HCT116 (cell line): ENCODE measurements at regions not wholly inside any gene's neighbourhood (a gene's known extent, or its start where the extent isn't known, plus 50 kb on each side); places are given as distances from the start of the nearest gene placed in this dataset.

ENCODE experiments used
- ATAC-seq: fragments of 200-7000 bp; cut with Tn5 transposase; 2 replicates; pipeline ENCODE4 v1.9.1; 2020; ENCODE audit warnings: mild to moderate bottlenecking, moderate library complexity
- BruUV-seq: library from RNA; stranded (reverse); fragments of 400-500 nt; replicated peaks from 2 replicates; lab custom pipeline; 2021; lab: Mats Ljungman, UMichigan
- CTCF ChIA-PET: fragments of 300-600 bp; sonication (Branson Sonifier 250); formaldehyde crosslinking; loops from one replicate; lab custom pipeline; 2021; ENCODE audit warnings: antibody characterized with exemption; lab: Charles Lee
- POLR2A ChIA-PET: fragments of 300-600, 350-600 bp; sonication (Branson Sonifier 250); formaldehyde crosslinking; loops from one replicate; lab custom pipeline; 2021; ENCODE audit warnings: antibody characterized with exemption; lab: Charles Lee
- RAD21 ChIA-PET, 2 experiments: fragments of 300-600 bp; sonication (Branson Sonifier 250); formaldehyde crosslinking; loops; one replicate each; lab custom pipeline; 2023; ENCODE audit warnings: low total read pairs in 2 of 2; ENCODE audit not compliant: uncharacterized antibody in 2 of 2, unreplicated experiment in 2 of 2, low non-redundant PET in 1 of 2; lab: Charles Lee
- DNase-seq: peaks from one replicate; pipeline ENCODE4 v3.0.0-alpha.2; 2010; ENCODE audit warnings: low read depth, low spot score
- H2AFZ ChIP-seq: fragments of 200-600 bp; shearing (Covaris generic), sonication (generic); 2 replicates; pipeline ENCODE4 v1.6.1; 2017; ENCODE audit warnings: low read depth, mixed run types, mixed read lengths, antibody characterized with exemption, low read length; ENCODE audit not compliant: poor library complexity, severe bottlenecking
- H3K27ac ChIP-seq: 2 replicates; pipeline ENCODE4 v1.5.1; 2012; ENCODE audit warnings: low read depth, low read length
- H3K27me3 ChIP-seq: fragments of 200-600 bp; sonication (generic); 2 replicates; pipeline ENCODE4 v1.6.1; 2016; ENCODE audit warnings: mixed run types, low read length, mixed read lengths; ENCODE audit not compliant: insufficient read depth
- H3K36me3 ChIP-seq, 2 experiments: fragments of 200-500 bp in 1 of 2; fragments of 200-600 bp in 1 of 2; sonication (Bioruptor generic) in 1 of 2; sonication (generic) in 1 of 2; 2 replicates each; pipeline versions ENCODE4 v1.5.1 to v1.6.1; 2014 to 2016; ENCODE audit warnings: low read length in 2 of 2, inconsistent platforms in 1 of 2, mixed read lengths in 1 of 2, mixed run types in 1 of 2; ENCODE audit not compliant: insufficient read depth in 2 of 2, control insufficient read depth in 1 of 2
- H3K4me1 ChIP-seq, 2 experiments: fragments of 200-600 bp in 1 of 2; sonication (generic) in 1 of 2; 2 replicates each; pipeline versions ENCODE4 v1.5.1 to v1.6.1; 2012 to 2017; ENCODE audit warnings: low read length in 2 of 2, inconsistent platforms in 1 of 2, mild to moderate bottlenecking in 1 of 2, mixed read lengths in 1 of 2, mixed run types in 1 of 2, moderate library complexity in 1 of 2; ENCODE audit not compliant: insufficient read depth in 2 of 2, control insufficient read depth in 1 of 2
- H3K4me2 ChIP-seq: fragments of 200-600 bp; sonication (generic); 2 replicates; pipeline ENCODE4 v1.6.1; 2017; ENCODE audit warnings: mixed run types, low read length, mixed read lengths
- H3K4me3 ChIP-seq, 2 experiments: fragments of 200-600 bp in 1 of 2; sonication (generic) in 1 of 2; replicated peaks in 1 of 2; 2 replicates each; pipeline ENCODE4 v1.5.1; 2011 to 2016; ENCODE audit warnings: low read length in 2 of 2, control low read depth in 1 of 2, low read depth in 1 of 2, mild to moderate bottlenecking in 1 of 2, mixed read lengths in 1 of 2, mixed run types in 1 of 2
- H3K79me2 ChIP-seq: fragments of 200-600 bp; sonication (generic); 2 replicates; pipeline ENCODE4 v1.6.1; 2017; ENCODE audit warnings: mild to moderate bottlenecking, mixed run types, low read length, moderate library complexity, mixed read lengths; ENCODE audit not compliant: insufficient read depth
- H3K9ac ChIP-seq: fragments of 200-600 bp; sonication (generic); 2 replicates; pipeline ENCODE4 v1.6.1; 2016; ENCODE audit warnings: low read length, mixed read lengths
- H3K9me2 ChIP-seq: fragments of 200-600 bp; sonication (generic), shearing (Covaris generic); 2 replicates; pipeline ENCODE4 v1.6.1; 2017; ENCODE audit warnings: mixed run types, mild to moderate bottlenecking, moderate library complexity; ENCODE audit not compliant: insufficient read depth
- H3K9me3 ChIP-seq, 2 experiments: fragments of 200-500 bp in 1 of 2; fragments of 200-600 bp in 1 of 2; sonication (Bioruptor generic) in 1 of 2; sonication (generic) in 1 of 2; 2 replicates each; pipeline ENCODE4 v1.6.1; 2014 to 2017; ENCODE audit warnings: low read length in 2 of 2, mixed read lengths in 2 of 2, inconsistent platforms in 1 of 2, low read depth in 1 of 2, mild to moderate bottlenecking in 1 of 2, mixed run types in 1 of 2, moderate library complexity in 1 of 2; ENCODE audit not compliant: control insufficient read depth in 1 of 2, insufficient read depth in 1 of 2
- H4K20me1 ChIP-seq: fragments of 200-600 bp; sonication (generic), shearing (Covaris generic); 2 replicates; pipeline ENCODE4 v1.6.1; 2017; ENCODE audit warnings: mixed run types, mild to moderate bottlenecking, moderate library complexity; ENCODE audit not compliant: insufficient read depth
- ATF3 ChIP-seq: IDR thresholded peaks from 2 replicates; pipeline ENCODE4 v1.6.1; 2012
- CEBPB ChIP-seq: IDR thresholded peaks from 2 replicates; pipeline ENCODE4 v1.6.1; 2012; ENCODE audit warnings: low read depth
- CTCF ChIP-seq, 3 experiments: fragments of 200-600 bp in 1 of 3; sonication (generic) in 1 of 3; IDR thresholded peaks in 2 of 3; conservative IDR thresholded peaks in 1 of 3; 2 replicates each; pipeline ENCODE4 v1.5.1; 2012 to 2017; ENCODE audit warnings: low read depth in 2 of 3, low read length in 2 of 3, antibody characterized with exemption in 1 of 3, borderline replicate concordance in 1 of 3, control low read depth in 1 of 3, mild to moderate bottlenecking in 1 of 3, mixed read lengths in 1 of 3, mixed run types in 1 of 3, moderate library complexity in 1 of 3; ENCODE audit not compliant: insufficient read depth in 1 of 3
- EGR1 ChIP-seq: IDR thresholded peaks from 2 replicates; pipeline ENCODE4 v1.6.1; 2012; ENCODE audit warnings: low read depth
- ELF1 ChIP-seq: IDR thresholded peaks from 2 replicates; pipeline ENCODE4 v1.6.1; 2012; ENCODE audit warnings: low read depth, borderline replicate concordance
- EZH2phosphoT487 ChIP-seq: fragments of 200-600 bp; IDR thresholded peaks from 2 replicates; pipeline ENCODE4 v1.6.1; 2018; ENCODE audit warnings: antibody characterized with exemption, borderline replicate concordance
- JUND ChIP-seq: IDR thresholded peaks from 2 replicates; pipeline ENCODE4 v1.6.1; 2012
- MAX ChIP-seq: IDR thresholded peaks from 2 replicates; pipeline ENCODE4 v1.6.1; 2012
- POLR2AphosphoS5 ChIP-seq: IDR thresholded peaks from 2 replicates; pipeline ENCODE4 v1.6.1; 2011; ENCODE audit warnings: mild to moderate bottlenecking, low read depth, low read length, moderate library complexity
- SP1 ChIP-seq: IDR thresholded peaks from 2 replicates; pipeline ENCODE4 v1.6.1; 2012; ENCODE audit warnings: low read depth
- YY1 ChIP-seq: IDR thresholded peaks from 2 replicates; pipeline ENCODE4 v1.6.1; 2011; ENCODE audit warnings: low read length, low read depth, moderate library complexity, mild to moderate bottlenecking; ENCODE audit not compliant: insufficient replicate concordance; ENCODE audit errors: extremely low read depth
- ZBTB33 ChIP-seq: IDR thresholded peaks from 2 replicates; pipeline ENCODE4 v1.6.1; 2011; ENCODE audit warnings: mild to moderate bottlenecking, low read length, moderate library complexity; ENCODE audit not compliant: insufficient replicate concordance; ENCODE audit errors: extremely low read depth
- ZFX ChIP-seq: fragments of 450-650 bp; IDR thresholded peaks from 2 replicates; pipeline ENCODE4 v1.6.1; 2017
- intact Hi-C: fragments of 100-400 bp; cut with micrococcal nuclease; formaldehyde crosslinking; loops from 2 replicates; pipeline ENCODE4 v1.10.0; 2022

- H3K27me3 ChIP-seq = no peaks in the 10 kb centered on the region
- H2AFZ ChIP-seq = no peak overlapping the region
- ChIA-PET POLR2A (no interaction called here), RAD21 (no interaction called here), CTCF (no interaction called here)
- no peaks in the 10 kb centered on the region for H3K79me2 ChIP-seq
- no peaks in the 10 kb centered on the region for H3K9me2 ChIP-seq
- BruUV-seq = no TSS peak
- no peak overlapping the region for H3K27ac ChIP-seq
- no peaks in the 10 kb centered on the region for H4K20me1 ChIP-seq
- TF ChIP-seq ZBTB33 = no peak
- no peak for TF ChIP-seq MAX
- H3K9me3 ChIP-seq = no peaks in the 10 kb centered on the region
- no peaks in the 10 kb centered on the region for H3K36me3 ChIP-seq
- DNase-seq = no peak
- H3K4me3 ChIP-seq = no peak overlapping the region
- no peak overlapping the region for H3K4me2 ChIP-seq
- H3K9ac ChIP-seq = no peak overlapping the region
- H3K4me1 ChIP-seq = no peaks in the 10 kb centered on the region
- ATAC-seq = no peak
- intact Hi-C loops = no loop called here
Observed at GRCh38 chr1:221159608-221160007, 280.4 kb downstream of the HLX start.

- Histone ChIP-seq H3K36me3 (no peaks in the 10 kb centered on the region), H3K9ac (no peak overlapping the region), H3K9me2 (no peaks in the 10 kb centered on the region), H2AFZ (no peak overlapping the region), H3K27me3 (no peaks in the 10 kb centered on the region), H3K79me2 (no peaks in the 10 kb centered on the region), H4K20me1 (no peaks in the 10 kb centered on the region), H3K4me1 (no peaks in the 10 kb centered on the region), H3K4me2 (no peak overlapping the region), H3K27ac (no peak overlapping the region), H3K4me3 (no peak overlapping the region), H3K9me3 (no peaks in the 10 kb centered on the region)
- ChIA-PET RAD21 (no interaction called here), CTCF (no interaction called here), POLR2A (no interaction called here)
- ATAC-seq (no peak), DNase-seq (no peak)
- BruUV-seq = no TSS peak
- intact Hi-C loops = no loop called here
- TF ChIP-seq EZH2phosphoT487 (no peak), JUND (no peak), ZBTB33 (no peak), CEBPB (no peak), ZFX (no peak), EGR1 (no peak), POLR2AphosphoS5 (no peak), ELF1 (no peak), SP1 (no peak), YY1 (no peak), CTCF (IDR thresholded peaks at IDR 0.05 in 2 of 3, conservative IDR thresholded peaks at IDR 0.05 in 1 of 3; ENCODE audit: borderline replicate concordance in 1 of 3, insufficient read depth in 1 of 3, low read depth in 2 of 3, low read length in 2 of 3) (no peak), ATF3 (no peak), MAX (no peak)
Observed at GRCh38 chr1:221161571-221162041, 282.4 kb downstream of the HLX start.
